ENCODE measurements at regions not wholly inside any gene's neighbourhood (a gene's known extent, or its start where the extent isn't known, plus 50 kb on each side); places are given as distances from the start of the nearest gene placed in this dataset.
"Not testable (repeated sequence)": the region's sequence is repeated elsewhere in the genome, so short reads cannot be mapped to it uniquely, and the experiment has no call there.

DNA sequence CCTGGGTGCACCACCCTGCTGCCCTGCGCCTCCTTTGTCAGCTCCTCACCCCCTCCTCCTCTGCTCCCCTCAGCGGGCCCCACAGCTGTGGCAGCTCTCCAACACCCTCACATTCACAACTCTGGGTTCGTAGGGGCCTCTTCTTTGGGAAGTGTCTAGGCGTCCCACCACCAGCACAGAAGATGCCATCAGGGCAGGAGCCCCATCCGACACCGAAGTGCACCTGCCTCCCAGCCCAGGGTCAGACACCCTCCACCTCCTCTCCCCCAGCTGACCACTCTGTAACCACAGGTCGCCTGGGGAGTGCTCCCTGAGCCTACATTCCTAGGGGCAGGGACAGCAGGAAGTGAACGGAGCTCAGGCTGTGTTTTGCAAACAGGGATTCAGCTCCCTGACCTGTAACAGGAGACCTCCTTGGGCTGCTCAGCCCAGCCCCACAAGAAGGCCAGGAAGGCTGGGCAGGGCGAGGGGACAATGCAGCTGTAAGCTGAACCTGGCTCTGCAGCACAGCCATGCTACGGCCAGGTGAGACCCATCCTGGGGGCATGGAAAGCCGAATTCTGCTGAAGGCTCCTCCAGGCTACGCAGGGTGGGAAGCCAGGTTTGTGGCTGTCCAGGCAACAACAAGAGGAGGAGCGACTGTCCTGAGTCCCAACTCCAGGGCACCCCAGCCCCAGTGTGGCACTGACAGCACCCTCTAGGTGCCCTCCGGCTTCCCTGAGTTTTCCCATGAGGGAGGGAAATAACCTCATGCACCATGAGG is 269.0 kb downstream of the GOLGA6L6 start:
- FAIRE-seq: no peak
- no peak for DNase-seq (ENCODE audit: low spot score)

DNA sequence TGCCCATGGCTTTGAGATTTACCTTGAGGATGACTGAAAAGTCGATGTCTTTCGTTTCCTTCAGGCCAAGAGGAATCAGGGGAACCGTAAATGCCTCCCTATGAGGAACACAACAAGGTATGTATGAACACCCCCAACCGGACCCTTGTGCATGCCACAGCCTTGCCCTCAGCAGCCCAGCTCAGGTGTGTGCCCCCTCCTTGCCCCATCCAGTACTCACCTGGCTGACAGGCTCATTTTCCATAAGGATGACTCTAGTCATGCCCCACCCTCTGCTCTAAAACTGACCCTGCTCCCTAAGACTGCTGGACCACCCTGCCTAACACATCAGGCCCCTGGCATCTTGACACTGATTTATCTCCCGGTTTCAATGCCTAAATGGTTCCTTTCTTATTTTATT is 270.0 kb downstream of the GOLGA6L6 start:
- DNase-seq (ENCODE audit: low spot score) (no peak), FAIRE-seq (no peak)

DNA sequence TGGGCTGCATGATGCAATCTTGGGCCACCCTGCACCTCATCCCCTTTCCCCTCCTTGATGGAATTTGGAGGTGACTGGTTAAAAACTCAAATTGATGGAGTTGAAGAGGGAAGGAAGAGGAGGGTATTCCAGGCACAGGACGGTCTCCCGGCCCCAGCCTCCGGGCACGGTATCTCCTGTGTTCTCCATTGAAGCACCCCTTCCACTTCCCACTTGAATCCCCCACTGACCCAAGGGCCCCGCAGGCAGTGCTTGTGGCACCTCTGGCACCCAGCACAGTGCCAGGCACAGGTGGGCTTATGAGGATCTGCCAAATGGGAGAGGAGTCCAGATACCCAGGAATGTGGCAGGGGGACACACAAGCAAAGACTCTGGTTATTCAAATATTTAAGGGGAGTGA is 271.6 kb downstream of the GOLGA6L6 start:
- not testable (repeated sequence) for DNase-seq (ENCODE audit: low spot score); FAIRE-seq

DNA sequence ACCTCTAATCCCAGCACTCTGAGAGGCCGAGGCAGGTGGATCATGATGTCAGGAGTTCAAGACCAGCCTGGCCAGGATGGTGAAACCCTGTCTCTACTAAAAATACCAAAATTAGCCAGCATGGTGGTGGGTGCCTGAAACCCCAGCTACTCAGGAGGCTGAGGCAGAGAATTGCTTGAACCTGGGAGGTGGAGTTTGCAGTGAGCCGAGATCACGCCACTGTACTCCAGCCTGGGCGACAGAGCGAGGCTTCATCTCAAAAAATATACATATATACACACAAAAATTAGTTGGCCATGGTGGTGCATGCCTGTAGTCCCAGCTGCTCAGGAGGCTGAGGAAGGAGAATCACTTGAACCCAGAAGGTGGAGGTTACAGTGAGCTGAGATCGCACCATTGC is 273.6 kb downstream of the GOLGA6L6 start:
- FAIRE-seq; DNase-seq (ENCODE audit: low spot score): not testable (repeated sequence)

DNA sequence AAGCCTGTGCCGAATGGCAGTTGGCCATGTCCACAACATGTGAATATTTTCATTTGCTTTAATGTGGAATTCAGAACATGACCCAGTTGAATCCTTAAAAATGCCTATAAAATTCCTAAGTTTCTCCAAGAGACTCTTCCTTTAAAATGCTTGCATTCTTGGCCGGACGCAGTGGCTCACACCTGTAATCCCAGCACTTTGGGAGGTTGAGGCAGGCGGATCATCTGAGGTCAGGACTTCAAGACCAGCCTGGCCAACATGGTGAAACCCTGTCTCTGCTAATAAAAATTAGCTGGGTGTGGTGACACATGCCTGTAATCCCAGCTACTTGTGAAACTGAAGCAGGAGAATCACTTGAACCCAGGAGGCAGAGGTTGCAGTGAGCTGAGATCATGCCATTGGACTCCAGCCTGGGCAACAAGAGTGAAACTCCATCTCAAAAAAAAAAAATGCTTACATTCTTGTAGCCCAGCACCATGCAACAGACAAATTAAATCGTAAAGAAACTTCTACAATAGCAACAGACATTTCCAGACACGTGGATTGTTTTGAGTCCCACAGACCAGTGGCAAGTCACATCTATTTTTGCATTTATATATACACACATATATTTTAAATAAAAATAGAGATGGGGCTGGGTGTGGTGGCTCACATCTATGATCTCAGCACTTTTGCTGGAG is 274.4 kb downstream of the GOLGA6L6 start:
- FAIRE-seq; DNase-seq (ENCODE audit: low spot score): not testable (repeated sequence)

DNA sequence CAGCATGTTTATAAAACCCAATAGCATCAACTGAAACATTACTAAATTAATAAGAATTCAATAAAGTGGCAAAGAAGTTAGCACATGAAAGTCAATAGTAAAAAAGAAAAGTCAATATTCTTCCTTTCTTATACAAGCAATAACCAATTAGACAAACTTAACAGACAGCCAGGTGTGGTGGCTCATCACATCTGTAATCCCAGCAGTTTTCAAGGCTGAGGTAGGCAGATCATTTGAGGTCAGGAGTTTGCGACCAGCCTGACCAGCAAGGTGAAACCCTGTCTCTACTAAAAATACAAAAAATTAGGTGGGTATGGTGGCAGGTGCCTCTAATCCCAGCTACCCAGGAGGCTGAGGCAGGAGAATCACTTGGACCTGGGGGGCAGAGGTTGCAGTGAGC is 275.9 kb downstream of the GOLGA6L6 start:
- not testable (repeated sequence) for FAIRE-seq; DNase-seq (ENCODE audit: low spot score)

DNA sequence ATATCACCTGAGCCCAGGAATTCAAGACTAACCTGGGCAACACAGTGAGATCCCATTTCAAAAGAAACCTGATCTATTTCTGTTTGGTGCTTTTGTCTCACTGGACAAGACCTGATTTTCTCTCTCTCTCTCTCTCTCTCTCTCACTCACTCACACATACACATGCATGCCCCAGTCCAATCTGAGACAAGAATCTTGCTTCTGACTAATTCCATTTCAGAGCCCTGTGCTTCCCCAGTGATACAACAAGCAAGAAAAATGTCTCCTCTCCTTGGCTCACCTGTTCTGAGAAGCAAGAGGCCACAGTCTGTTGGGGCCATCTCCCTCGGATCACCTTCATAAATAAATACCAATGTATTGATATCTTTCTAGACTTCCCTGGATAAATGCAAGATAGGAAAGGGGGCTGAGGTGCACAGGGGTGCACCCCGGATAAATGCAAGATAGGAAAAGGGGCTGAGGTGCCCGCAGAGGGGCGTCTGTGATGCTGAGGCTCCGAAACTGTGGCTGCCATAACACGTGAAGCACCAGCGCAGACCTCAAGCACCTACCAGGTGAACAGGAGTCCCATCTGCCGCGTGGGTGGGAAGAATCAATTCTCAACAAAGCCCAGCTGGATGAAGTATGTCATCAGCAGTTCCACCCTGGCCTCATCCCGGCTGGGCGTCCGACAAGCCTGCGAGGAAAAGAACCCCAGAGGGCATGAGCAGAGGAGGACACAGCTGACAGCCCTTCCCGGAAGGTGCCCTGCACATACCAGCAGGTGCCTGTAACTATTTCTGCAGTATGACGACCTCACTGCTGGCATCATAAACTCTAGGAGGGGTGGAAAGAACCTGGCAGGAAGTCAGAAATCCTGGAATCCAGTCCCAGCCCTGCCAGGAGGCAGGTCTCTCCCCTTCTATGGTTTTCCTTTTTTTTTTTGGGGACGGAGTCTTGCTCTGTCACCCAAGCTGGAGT is 280.0 kb downstream of the GOLGA6L6 start:
- FAIRE-seq; DNase-seq (ENCODE audit: low spot score): not testable (repeated sequence)

DNA sequence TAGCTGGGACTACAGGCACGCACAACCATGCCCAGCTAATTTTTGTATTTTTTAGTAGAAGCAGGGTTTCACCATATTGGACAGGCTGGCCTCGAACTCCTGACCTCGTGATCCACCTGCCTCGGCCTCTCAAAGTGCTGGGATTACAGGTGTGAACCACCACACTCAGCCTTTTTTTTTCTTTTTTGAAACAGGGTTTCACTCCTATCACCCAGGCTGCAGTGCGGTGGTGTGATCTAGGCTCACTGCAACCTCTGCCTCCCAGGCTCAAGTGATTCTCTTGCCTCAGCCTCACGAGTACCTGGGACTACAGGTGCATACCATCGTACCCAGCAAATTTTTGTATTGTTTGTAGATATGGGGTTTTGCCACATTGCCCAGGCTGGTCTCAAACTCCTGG is 280.9 kb downstream of the GOLGA6L6 start:
- DNase-seq (ENCODE audit: low spot score); FAIRE-seq: not testable (repeated sequence)

DNA sequence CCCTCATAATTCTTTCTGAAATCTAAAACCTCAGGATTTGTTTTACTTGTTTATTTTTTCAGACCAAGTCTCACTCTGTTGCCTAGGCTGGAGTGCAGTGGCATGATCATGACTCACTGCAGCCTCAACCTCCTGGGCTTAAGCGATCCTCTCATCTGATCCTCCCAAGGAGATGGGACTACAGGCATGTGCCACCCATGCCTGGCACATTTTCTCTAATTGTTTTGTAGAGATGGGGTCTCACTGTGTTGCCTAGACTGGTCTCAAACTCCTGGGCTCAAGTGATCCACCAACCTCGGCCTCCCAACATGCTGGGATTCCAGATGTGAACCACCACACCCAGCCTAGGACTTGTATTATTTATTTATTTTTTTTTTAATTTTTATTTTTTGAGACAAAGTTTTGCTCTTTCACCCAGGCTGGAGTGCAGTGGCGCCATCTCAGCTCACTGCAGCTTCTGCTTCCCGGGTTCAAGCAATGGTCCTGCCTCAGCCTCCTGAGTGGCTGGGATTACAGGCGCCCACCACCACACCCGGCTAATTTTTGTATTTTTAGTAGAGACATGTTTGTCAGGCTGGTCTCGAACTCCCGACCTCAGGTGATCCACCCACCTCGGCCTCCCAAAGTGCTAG is 281.9 kb downstream of the GOLGA6L6 start:
- DNase-seq (ENCODE audit: low spot score); FAIRE-seq: not testable (repeated sequence)

DNA sequence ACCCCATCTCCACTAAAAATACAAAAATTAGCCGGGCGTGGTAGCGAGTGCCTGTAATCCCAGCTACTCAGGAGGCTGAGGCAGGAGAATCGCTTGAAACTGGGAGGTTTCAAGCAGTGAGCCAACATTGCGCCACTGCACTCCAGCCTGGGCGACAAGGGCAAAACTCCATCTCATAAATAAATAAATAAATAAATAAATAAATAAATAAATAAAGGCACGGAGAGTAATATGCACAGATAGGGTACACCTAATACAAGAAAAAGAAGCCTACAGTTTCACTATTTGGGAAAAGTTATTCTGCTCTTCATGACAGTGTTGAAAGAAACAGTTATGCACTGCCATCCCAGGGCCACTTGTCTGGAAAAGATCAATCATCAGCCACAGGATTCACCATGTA is 285.2 kb downstream of the GOLGA6L6 start:
- DNase-seq (ENCODE audit: low spot score); FAIRE-seq: not testable (repeated sequence)

DNA sequence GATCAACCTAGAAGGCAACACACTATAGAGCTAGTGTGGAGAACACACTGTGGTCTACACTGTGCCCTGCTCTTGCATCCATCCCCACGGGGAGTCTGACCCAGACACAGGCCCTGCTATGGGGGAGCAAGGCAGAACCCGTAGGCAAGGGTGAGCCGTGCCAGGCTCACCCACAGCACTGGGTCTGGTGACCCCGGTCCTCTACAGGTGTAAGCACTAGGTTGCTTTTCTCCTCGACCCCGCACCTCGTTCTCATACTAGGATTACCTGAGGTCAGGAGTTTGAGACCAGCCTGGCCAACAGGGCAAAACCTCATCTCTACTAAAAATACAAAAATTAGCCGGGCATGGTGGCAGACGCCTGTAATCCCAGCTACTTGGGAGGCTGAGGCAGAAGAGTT is 286.0 kb downstream of the GOLGA6L6 start:
- not testable (repeated sequence) for DNase-seq (ENCODE audit: low spot score); FAIRE-seq

DNA sequence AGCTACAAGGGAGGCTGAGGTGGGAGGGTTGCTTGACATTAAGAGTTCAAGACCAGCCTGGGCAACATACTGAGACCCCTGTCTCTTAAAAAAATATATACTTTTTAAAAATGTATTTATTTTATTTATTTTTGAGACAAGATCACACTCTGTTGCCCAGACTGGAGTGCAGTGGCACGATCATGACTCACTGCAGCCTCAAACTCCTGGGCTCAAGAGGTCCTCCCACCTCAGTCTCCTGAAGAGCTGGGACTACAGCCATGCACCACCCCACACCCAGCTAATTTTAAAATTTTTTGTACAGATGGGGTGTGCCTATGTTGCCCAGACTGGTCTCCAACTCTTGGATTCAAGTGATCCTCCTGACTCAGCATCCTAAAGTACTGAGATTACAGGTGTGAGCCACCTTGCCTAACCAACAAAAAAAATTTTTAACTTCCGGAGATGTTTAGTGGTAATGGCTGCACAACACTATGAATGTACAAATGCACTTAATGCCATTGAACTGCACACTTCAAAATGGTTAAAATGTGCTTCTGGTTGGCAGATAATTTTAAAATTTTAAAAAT is 288.5 kb downstream of the GOLGA6L6 start:
- not testable (repeated sequence) for FAIRE-seq; DNase-seq (ENCODE audit: low spot score)

DNA sequence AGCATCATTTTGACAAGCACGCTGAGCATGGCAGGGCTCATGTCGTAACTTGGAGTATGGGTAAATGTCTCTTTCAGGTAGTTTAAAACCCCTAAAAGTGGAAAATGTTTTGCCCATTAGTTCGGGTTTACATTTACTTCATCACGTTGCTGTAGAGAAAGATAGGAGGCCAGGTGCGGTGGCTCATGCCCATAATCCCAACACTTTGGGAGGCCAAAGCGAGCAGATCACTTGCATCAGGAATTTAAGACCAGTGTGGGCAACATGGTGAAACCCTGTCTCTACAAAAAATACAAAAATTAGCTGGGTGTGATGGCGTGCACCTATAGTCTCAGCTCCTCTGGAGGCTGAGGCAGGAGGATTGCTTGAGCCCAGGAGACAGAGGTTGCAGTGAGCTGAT is 289.6 kb downstream of the GOLGA6L6 start:
- FAIRE-seq; DNase-seq (ENCODE audit: low spot score): not testable (repeated sequence)

DNA sequence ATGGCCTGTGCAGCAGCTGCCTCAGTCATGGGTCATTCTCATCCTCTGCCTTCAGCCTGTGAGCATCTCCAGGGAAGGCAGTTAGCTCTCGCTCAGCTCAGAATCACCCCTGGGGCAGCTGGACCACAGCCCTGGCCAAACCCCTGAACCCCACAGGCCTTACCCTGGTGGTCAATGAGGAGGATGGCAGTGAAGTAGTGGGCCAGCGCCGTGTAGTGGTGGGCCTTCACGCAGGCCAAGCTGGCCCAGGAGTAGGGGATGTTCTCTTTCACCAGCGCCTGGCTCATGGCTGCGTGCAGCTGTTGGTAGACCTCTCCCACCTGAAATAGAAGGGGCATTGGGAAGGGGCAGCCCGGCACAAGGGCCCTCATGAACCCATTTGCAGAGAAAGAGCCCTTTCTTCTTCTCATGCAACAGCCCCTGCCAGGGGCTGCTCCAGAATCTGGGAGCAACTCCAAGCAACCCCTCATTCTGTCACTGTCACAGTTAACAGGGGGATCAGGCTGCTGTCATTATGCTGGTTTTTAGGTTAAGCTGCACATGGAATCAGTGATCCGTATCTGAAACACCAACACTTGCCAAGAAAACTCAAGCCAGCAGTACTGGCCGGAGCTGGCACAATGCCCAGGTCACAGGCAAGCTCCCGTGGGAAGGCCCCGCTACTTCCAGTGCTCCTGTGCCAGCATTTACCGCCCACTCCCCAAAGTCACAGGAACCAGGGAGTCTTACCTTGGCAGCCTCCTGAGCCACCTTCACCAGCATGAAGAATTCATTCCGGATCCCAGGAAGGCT is 290.2 kb downstream of the GOLGA6L6 start:
- FAIRE-seq: peak; percentile 21

DNA sequence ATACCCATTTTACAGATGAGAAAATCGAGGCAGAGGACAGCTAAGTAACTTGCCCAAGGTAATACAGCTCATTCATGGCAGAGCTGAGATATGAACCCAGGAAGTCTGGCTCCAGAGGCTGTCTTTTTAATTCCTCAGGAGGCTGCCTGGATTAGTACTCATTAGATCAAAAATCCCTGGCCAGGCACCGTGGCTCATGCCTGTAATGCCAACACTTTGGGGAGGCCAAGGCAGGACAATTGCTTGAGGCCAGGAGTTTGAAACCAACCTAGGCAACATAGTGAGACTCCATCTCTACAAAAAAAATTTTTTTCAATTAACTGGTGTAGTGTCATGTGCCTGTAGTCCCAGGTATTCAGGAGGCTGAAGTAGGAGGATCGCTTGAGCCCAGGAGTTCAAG is 291.4 kb downstream of the GOLGA6L6 start:
- not testable (repeated sequence) for DNase-seq (ENCODE audit: low spot score); FAIRE-seq

More for the DNA sequence above, 290.2 kb downstream of the GOLGA6L6 start:
- peak; percentile 38 for DNase-seq (ENCODE audit: low spot score)

DNA sequence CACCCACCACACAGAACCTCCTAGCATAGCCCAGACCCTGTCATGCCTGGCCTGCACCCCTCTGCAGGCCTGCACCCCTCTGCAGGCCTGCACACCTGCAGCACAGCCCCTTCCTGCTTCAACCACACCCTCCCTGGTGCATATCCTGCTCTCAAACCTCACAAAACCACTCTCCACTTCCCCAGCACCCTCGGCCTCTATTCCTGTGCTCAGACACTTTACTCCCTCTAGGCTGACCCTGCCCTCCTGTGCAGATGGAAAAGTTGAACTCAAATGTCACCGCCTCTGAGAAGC is 292.0 kb downstream of the GOLGA6L6 start:
- not testable (repeated sequence) for FAIRE-seq; DNase-seq (ENCODE audit: low spot score)

DNA sequence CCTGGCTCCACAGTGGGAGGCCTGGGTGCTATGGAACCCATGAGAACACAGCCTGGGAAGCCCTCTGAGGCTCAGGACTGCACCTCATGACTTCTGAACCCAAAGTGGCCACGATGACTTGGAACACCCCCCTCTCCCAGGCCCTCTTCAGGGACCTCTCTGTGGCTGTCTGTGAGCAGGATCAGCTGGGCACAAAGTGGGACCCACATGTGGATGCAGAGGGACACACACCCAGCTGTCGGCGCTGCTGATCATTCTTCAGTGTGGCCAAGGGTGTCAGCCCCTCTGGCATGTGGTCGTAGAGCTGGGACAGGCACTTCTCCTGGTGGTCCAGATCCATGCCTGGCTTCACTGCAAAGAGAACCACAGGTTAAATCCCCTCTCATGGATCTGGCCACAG is 293.2 kb downstream of the GOLGA6L6 start:
- not testable (repeated sequence) for FAIRE-seq; DNase-seq (ENCODE audit: low spot score)

DNA sequence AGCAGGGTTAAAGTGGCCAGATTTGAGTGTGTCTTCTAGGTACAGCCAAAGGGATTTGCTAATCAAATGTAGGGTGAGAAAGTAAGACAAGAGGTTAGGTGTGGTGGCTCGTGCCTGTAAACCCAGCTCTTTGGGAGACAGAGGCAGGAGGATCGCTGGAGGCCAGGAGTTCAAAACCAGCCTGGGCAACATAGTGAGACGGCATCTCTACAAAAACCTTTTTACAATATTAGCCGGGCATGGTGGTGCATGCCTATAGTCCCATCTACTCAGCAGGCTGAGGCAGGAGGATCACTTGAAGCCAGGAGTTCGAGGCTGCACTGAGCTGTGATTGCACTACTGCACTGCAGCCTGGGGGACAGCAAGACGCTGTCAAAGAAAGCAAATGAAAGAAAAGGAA is 294.5 kb downstream of the GOLGA6L6 start:
- not testable (repeated sequence) for FAIRE-seq; DNase-seq (ENCODE audit: low spot score)

DNA sequence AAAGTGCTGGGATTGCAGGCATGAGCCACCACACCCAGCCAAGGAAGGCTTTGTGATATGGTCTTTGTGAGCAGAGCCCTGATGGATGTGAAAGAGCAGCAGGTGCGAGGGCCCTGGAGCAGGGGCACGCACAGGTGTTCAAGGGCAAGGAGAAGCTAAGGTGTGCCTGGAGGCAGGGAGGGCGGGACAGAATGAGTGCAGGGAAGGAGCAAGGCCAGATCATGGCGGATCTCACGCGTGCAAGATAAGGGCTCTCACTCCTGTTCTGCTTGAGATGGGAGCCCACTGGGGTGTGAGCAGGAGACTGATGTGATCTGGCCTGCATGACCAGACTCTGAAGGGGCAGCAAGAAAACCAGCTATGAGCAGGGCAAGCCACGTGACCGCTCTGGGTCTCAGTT is 295.0 kb downstream of the GOLGA6L6 start:
- FAIRE-seq; DNase-seq (ENCODE audit: low spot score): not testable (repeated sequence)

DNA sequence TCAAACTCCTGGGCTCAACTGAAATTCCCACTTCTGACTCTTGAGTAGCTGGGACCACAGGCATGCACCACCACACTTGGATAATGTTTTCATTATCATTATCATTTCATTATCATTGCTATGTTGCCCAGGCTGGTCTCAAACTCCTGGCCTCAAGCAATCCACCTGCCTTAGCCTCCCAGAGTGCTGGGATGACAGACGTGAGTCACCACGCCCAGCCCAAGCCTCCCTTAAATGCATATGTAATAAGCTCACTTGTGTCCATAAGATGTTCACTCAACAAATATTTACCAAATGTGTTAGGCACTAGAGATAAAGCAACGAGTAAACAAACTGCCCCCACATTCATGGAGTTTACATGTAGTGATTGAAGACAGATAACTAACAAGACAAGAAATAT is 295.7 kb downstream of the GOLGA6L6 start:
- DNase-seq (ENCODE audit: low spot score); FAIRE-seq: not testable (repeated sequence)

Data from RCC 7860 (cell line).